DMS 273 (cell line): ENCODE measurements at regions not wholly inside any gene's neighbourhood (a gene's known extent, or its start where the extent isn't known, plus 50 kb on each side); places are given as distances from the start of the nearest gene placed in this dataset.
"Not testable (repeated sequence)": the region's sequence is repeated elsewhere in the genome, so short reads cannot be mapped to it uniquely, and the experiment has no call there.

Source experiments
- DNase-seq: peaks from one replicate; lab custom pipeline; 2025; ENCODE audit not compliant: unreplicated experiment; lab: John Stamatoyannopoulos, UW

- DNase-seq, result not testable (repeated sequence)
Measured at GRCh38 chr7:13728430-13728829, 261.0 kb downstream of the ETV1 start.

GRCh38 chr7:13731643-13732042 lies 257.8 kb downstream of the ETV1 start:
- DNase-seq, result no peak

GRCh38 chr7:13737563-13737962 lies 251.9 kb downstream of the ETV1 start:
- DNase-seq, result no peak

DNA sequence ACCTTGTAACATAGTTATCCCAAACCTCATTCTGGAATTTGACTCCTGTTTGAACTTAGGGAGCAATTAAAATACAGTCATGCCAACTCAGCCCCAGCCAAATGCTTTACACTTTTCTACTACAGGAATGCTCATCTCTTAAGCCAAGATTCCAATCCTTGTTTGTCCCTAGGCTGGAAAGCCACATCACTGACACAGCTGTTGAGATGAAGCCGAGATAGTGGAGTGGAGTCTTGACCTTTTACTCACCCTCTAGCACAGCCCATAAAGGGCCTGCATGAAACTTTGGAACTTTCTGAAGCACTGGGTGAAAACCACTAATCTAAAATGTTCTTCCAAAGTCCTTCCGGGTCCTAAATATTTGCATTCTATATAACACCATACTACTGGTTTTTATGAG lies 247.3 kb downstream of the ETV1 start:
- peak; percentile 50 for DNase-seq

- DNase-seq, result peak; percentile 88
Measured at GRCh38 chr7:13742811-13743210, 246.7 kb downstream of the ETV1 start.

- DNase-seq, result peak; percentile 95
Measured at GRCh38 chr7:13743226-13743625, 246.2 kb downstream of the ETV1 start.

GRCh38 chr7:13745530-13745929 lies 243.9 kb downstream of the ETV1 start:
- DNase-seq, result peak; percentile 48

DNA sequence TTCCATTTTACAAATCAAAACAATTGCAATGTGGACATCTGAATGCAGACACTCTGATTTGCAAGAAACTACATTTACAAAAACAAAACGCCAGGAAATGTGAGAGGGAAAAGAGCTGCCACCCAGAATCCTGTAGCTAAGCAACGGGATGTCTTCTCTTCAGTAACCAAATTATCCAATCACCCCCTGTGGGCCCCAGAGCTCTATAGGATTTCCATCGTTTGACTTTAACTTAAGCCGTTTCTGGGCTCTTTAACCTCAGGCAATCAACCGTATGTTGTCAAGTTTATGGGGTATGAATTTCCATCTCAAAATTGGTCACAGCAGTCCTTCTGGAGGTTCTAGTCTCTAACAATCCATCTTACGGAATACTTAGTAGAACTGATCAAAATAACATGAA lies 240.5 kb downstream of the ETV1 start:
- DNase-seq, result peak; percentile 73

DNA sequence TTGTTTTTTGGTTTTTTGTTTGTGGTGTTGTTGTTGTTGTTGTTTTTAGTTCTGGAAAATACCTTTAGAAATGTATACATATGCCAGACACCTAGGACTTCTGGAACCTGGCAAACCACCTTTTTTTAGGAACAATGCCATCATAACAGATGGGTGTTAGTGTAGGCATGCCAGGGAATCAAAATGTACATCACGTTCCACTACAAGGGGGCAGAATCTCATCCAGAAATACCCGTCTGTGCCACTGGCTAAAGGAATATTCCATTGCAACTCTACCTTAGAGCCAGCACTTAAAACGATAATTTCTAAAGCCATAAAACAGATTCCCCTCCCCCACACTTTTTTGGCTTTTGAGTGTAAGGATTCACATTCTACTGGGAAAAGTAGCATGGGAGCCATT lies 239.8 kb downstream of the ETV1 start:
- peak; percentile 81 for DNase-seq

DNA sequence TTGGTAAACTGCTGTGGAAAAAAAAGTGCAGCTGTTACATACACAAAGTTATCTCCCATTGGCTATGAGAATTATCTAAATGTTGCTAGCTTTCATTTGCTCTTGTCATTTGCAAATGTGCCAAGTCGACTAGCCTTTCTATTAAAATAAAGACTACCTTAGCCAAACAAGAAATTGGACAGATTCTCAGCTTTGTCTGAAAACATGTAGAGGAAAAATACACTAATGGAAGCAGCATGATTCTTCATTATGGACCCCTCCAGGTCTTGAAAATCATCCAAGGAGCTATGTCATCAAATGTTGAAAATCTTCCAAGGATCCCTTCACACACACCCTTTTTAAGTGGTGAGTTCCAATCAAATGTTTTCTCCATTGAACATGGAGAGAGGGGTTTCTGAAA lies 237.7 kb downstream of the ETV1 start:
- no peak for DNase-seq

- no peak for DNase-seq
Measured at GRCh38 chr7:13757841-13758240, 231.6 kb downstream of the ETV1 start.

GRCh38 chr7:13765853-13766252 lies 223.6 kb downstream of the ETV1 start:
- DNase-seq, result not testable (repeated sequence)

GRCh38 chr7:13770305-13770704 lies 219.2 kb downstream of the ETV1 start:
- no peak for DNase-seq

- DNase-seq, result no peak
Measured at GRCh38 chr7:13774976-13775375, 214.5 kb downstream of the ETV1 start.

DNA sequence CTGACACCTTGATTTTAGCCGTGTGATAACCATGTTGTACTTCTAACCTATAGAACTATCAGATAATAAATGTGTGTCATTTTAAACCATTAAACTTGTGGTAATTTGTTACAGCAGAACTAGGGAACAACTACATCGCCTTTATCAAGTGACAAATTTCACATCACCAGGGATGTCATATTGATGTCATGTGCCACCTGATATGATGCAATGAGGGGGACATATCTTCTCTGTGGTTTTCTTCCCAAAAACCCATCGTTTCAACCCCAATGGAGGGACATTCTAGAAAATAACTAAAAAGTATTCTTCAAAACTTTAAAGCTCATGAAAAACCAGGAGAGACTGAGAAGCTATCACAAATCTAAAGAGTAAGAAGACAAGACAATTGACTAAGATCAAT lies 212.2 kb downstream of the ETV1 start:
- DNase-seq, result no peak

DNA sequence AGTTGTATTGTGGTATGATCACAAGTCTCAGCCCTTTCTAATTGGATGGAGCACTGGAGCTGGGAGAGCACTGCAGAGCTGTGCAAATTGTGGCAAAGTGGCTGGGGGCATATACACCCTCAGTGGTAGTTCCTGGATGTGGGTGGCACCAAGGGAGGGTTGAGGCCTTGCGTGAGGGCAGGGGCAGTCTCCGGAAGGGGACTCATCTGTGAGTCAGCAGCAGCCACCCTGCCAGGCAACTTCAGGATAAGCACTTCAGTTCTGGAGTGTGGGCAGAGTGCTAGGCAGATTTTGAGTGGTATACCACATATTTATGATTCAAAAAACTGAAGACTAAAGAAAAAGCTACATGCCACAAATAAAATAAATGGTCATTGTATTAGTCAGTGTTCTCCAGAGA lies 210.5 kb downstream of the ETV1 start:
- DNase-seq, result no peak

DNA sequence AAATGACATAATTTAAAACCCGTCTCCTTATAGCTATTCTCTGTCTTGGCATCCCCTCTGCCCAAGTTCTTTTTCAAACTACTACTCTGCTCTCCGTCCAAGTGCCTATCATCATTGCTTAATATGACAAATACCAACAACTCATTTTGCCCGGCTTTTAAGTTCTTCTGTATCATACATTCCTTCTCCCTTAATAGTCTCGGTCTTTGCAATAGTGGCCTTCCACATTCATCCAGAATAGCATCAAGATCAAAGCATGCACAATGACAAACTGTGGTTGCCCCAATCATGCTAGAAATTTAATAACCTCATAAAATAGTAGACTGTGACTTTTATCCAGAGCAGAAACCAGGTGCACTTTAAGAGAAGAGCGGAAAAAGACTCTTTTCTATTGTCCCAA lies 198.9 kb downstream of the ETV1 start:
- no peak for DNase-seq

GRCh38 chr7:13792208-13792607 lies 197.3 kb downstream of the ETV1 start:
- no peak for DNase-seq

DNA sequence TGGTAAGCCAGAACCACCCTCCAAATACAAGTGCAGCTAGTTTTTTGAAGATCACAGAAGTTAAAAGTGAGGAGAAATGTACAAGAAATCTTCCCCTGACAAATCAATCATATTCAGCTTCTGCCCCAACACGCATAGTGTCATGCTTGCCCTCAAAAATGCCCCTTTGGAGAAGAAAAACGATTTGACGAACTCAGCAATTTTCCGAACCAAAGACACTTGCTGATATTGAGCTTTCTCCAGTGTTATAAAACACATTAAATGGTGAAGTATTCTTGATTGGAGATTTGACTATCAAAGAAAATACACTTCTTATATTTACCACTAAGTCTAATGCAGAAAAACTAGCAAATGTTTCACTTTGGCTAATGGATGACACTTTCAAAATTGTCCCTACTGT lies 195.5 kb downstream of the ETV1 start:
- DNase-seq, result no peak

GRCh38 chr7:13794581-13794980 lies 194.9 kb downstream of the ETV1 start:
- no peak for DNase-seq

DNA sequence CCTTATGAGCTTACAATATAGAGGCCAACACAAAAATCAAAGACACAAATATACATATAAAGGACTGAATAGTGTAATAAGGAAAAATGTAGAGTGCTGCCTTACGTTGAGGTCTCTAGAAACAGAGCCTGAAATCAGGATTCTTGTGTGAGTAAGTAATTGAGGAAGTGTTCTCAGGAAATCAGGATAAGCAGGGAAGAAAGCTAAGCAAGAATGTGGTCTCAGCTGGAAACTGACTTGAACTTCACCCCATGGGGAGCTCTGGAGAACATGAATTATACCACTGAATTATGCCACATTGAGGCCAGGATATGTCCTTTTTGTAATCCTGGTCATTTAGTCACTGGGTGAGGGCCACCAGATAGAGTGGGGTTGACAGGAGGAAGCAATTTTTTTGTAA lies 191.9 kb downstream of the ETV1 start:
- no peak for DNase-seq

DNA sequence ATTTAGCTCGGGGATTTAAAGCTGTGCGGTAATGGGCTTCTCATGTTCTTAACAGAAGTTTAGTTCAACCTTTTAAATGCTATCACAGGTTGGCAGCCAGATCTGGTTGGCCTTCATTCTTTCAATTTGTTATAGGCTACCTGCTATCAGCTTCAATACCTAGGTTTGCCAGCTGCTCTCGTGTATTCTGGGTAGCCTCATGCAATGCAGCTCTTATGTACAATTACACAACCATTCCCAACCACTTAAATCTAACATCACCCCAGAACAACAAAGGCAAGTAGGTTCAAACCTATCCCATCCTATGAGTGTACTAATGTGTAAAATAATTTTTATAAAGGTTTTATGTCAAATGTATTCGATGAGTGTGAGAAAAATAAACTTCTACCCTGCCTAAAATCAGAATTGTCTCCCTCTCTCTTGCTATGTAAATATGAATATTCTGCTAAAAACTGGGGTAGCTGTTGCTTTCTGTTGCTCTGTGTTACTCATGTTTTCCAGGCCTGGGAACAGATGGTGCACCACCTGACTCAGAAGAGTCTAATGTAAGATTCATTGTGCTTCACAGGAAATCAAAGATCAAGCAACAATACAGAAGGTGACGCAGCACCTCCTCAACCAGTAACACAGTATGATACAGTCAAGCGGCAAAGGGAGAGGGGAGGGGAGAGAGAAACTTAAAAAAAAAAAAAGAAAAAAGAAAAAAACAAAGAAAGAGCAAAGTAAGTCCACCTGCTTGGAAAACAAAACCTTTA lies 188.6 kb downstream of the ETV1 start:
- peak; percentile 91 for DNase-seq

- DNase-seq, result peak; percentile 26
Measured at GRCh38 chr7:13801669-13802068, 187.8 kb downstream of the ETV1 start.
